DOHH2 (cell line): ENCODE measurements at regions not wholly inside any gene's neighbourhood (a gene's known extent, or its start where the extent isn't known, plus 50 kb on each side); places are given as distances from the start of the nearest gene placed in this dataset.

Experiments used
- H3F3A ChIP-seq: fragments of 200-600 bp; sonication (generic), shearing (Covaris generic); 2 replicates; pipeline ENCODE4 v1.6.0; 2016; ENCODE audit warnings: antibody characterized with exemption, mild to moderate bottlenecking; ENCODE audit not compliant: control insufficient read depth, insufficient read depth
- H3K27ac ChIP-seq: fragments of 200-600 bp; sonication (generic); 2 replicates; pipeline ENCODE4 v1.5.1; 2014; ENCODE audit warnings: low read depth, mild to moderate bottlenecking, low read length, moderate library complexity
- H3K27me3 ChIP-seq: fragments of 200-600 bp; sonication (generic); 2 replicates; pipeline ENCODE4 v1.6.1; 2014; ENCODE audit warnings: mild to moderate bottlenecking, low read length, mixed read lengths; ENCODE audit not compliant: control insufficient read depth
- H3K36me3 ChIP-seq: fragments of 200-600 bp; sonication (generic); 2 replicates; pipeline ENCODE4 v1.6.1; 2014; ENCODE audit warnings: mild to moderate bottlenecking, low read length, moderate library complexity, mixed read lengths; ENCODE audit not compliant: control insufficient read depth
- H3K4me1 ChIP-seq: fragments of 200-600 bp; sonication (generic); 2 replicates; pipeline ENCODE4 v1.6.1; 2014; ENCODE audit warnings: mild to moderate bottlenecking, low read length, mixed read lengths; ENCODE audit not compliant: control insufficient read depth
- H3K4me2 ChIP-seq: fragments of 200-600 bp; sonication (generic); 2 replicates; pipeline ENCODE4 v1.6.0; 2014; ENCODE audit warnings: mild to moderate bottlenecking, low read length, moderate library complexity
- H3K4me3 ChIP-seq: fragments of 200-600 bp; sonication (generic); 2 replicates; pipeline ENCODE4 v1.5.1; 2014; ENCODE audit warnings: mild to moderate bottlenecking, low read length, mixed read lengths
- H3K79me2 ChIP-seq: fragments of 200-600 bp; sonication (generic); 2 replicates; pipeline ENCODE4 v1.6.1; 2014; ENCODE audit warnings: mild to moderate bottlenecking, low read length, mixed read lengths; ENCODE audit not compliant: control insufficient read depth
- H3K9me2 ChIP-seq: fragments of 200-600 bp; sonication (generic); replicated peaks from 2 replicates; pipeline ENCODE4 v1.6.1; 2014; ENCODE audit warnings: mild to moderate bottlenecking, low read length, mixed read lengths; ENCODE audit not compliant: control insufficient read depth
- H3K9me3 ChIP-seq: fragments of 200-600 bp; sonication (generic); 2 replicates; pipeline ENCODE4 v1.6.1; 2014; ENCODE audit warnings: antibody characterized with exemption, low read length, mixed read lengths; ENCODE audit not compliant: control insufficient read depth, insufficient read depth
- H4K20me1 ChIP-seq: fragments of 200-600 bp; sonication (generic); 2 replicates; pipeline ENCODE4 v1.6.0; 2014; ENCODE audit warnings: low read depth, mild to moderate bottlenecking, antibody characterized with exemption, low read length, moderate library complexity; ENCODE audit not compliant: control insufficient read depth, insufficient read depth
- EZH2phosphoT487 ChIP-seq: fragments of 200-600 bp; sonication (generic); IDR thresholded peaks from 2 replicates; pipeline ENCODE4 v1.6.1; 2017; ENCODE audit warnings: borderline replicate concordance, mild to moderate bottlenecking, antibody characterized with exemption, low read length, moderate library complexity, mixed read lengths
- TF ChIP-seq, protein P1 (sequence below): fragments of 200-600 bp; sonication (generic); IDR thresholded peaks from one replicate; pipeline ENCODE4 v1.5.1; 2014; ENCODE audit warnings: antibody characterized with exemption, mild to moderate bottlenecking, low read depth, low read length; ENCODE audit not compliant: poor library complexity, severe bottlenecking

DNA sequence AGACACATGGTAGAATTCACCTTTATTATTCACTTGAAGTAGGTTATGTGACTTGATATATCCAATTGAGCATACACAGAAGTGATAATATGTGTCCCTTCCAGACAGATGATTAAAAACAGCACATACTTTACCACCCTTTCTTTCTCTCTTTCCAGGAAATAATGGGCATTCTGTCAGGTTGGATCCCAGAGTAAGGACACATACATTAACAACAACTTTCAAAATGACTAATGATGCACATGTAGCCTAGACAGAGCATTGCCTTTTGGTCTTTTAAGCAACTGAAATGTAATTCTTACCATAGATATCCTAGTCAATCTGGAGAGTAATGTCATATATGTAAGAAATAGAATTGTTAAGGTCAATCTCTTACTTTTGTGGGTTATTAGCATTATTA is 1748.7 kb downstream of the EFNA5 start:
- H3K27me3 ChIP-seq, result no peaks in the 10 kb centered on the region
- no peaks in the 10 kb centered on the region for H3K36me3 ChIP-seq
- no peaks in the 10 kb centered on the region for H3K9me2 ChIP-seq
- no peak overlapping the region for H3K4me2 ChIP-seq
- H3K9me3 ChIP-seq, result peaks cover 4% of the 10 kb centered on the region; the same call in 1 of the 2 replicates
- no peak overlapping the region for H3K4me3 ChIP-seq
- no peaks in the 10 kb centered on the region for H3K4me1 ChIP-seq
- no peak overlapping the region for H3K27ac ChIP-seq
- TF ChIP-seq, protein P1, sequence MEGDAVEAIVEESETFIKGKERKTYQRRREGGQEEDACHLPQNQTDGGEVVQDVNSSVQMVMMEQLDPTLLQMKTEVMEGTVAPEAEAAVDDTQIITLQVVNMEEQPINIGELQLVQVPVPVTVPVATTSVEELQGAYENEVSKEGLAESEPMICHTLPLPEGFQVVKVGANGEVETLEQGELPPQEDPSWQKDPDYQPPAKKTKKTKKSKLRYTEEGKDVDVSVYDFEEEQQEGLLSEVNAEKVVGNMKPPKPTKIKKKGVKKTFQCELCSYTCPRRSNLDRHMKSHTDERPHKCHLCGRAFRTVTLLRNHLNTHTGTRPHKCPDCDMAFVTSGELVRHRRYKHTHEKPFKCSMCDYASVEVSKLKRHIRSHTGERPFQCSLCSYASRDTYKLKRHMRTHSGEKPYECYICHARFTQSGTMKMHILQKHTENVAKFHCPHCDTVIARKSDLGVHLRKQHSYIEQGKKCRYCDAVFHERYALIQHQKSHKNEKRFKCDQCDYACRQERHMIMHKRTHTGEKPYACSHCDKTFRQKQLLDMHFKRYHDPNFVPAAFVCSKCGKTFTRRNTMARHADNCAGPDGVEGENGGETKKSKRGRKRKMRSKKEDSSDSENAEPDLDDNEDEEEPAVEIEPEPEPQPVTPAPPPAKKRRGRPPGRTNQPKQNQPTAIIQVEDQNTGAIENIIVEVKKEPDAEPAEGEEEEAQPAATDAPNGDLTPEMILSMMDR, result no peak
- TF ChIP-seq EZH2phosphoT487, result no peak
- no peaks in the 10 kb centered on the region for H3F3A ChIP-seq
- H3K79me2 ChIP-seq, result no peaks in the 10 kb centered on the region
- no peaks in the 10 kb centered on the region for H4K20me1 ChIP-seq

- no peaks in the 10 kb centered on the region for H3K4me1 ChIP-seq
- no peaks in the 10 kb centered on the region for H3K27me3 ChIP-seq
- no peak overlapping the region for H3K27ac ChIP-seq
- H4K20me1 ChIP-seq, result no peaks in the 10 kb centered on the region
- H3K9me2 ChIP-seq, result 0 out of 2 replicates have a peak, but pooled peaks cover 2% of the 10 kb centered on the region
- H3K9me3 ChIP-seq, result peaks cover 4% of the 10 kb centered on the region; the same call in 1 of the 2 replicates
- H3K4me3 ChIP-seq, result no peak overlapping the region
- TF ChIP-seq EZH2phosphoT487, result no peak
- TF ChIP-seq, protein P1, result no peak
- no peaks in the 10 kb centered on the region for H3K36me3 ChIP-seq
- no peaks in the 10 kb centered on the region for H3F3A ChIP-seq
- H3K79me2 ChIP-seq, result no peaks in the 10 kb centered on the region
- H3K4me2 ChIP-seq, result no peak overlapping the region
Observed at GRCh38 chr5:105917189-105917588, 1753.5 kb downstream of the EFNA5 start.

DNA sequence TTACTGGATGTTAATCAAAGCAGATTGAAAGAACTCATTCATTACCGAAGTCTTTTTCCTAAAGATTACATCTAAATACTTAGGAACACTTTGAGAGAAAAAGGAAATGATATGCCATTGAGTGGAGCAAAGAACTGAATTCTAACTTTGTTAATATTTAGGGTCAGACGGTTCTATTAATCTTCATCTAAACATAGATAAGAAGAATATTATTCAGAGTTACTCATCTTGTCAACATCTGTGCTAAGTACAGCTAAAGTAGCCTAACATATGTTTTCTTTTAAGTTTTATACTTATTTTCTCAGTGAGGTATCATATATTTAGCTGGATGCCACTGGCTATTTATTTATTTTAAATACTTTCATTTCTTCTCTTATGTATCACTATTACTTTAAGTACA is 1763.7 kb downstream of the EFNA5 start:
- no peak overlapping the region for H3K27ac ChIP-seq
- H3K79me2 ChIP-seq, result no peaks in the 10 kb centered on the region
- no peak for TF ChIP-seq EZH2phosphoT487
- TF ChIP-seq, protein P1, result no peak
- H3K36me3 ChIP-seq, result no peaks in the 10 kb centered on the region
- no peaks in the 10 kb centered on the region; the same call in 1 of the 2 replicates for H3K9me2 ChIP-seq
- H3K4me2 ChIP-seq, result no peak overlapping the region
- no peak overlapping the region for H3K4me3 ChIP-seq
- H3F3A ChIP-seq, result no peaks in the 10 kb centered on the region
- H3K27me3 ChIP-seq, result no peaks in the 10 kb centered on the region
- H3K9me3 ChIP-seq, result no peaks in the 10 kb centered on the region
- no peaks in the 10 kb centered on the region for H3K4me1 ChIP-seq
- no peaks in the 10 kb centered on the region for H4K20me1 ChIP-seq

- TF ChIP-seq, protein P1, result no peak
- TF ChIP-seq EZH2phosphoT487, result no peak
Observed at GRCh38 chr5:105905392-105905791, 1765.3 kb downstream of the EFNA5 start.

More at GRCh38 chr5:105905392-105905791, 1765.3 kb downstream of the EFNA5 start:
- H3K79me2 ChIP-seq, result no peaks in the 10 kb centered on the region
- H3K27me3 ChIP-seq, result no peaks in the 10 kb centered on the region
- no peak overlapping the region for H3K27ac ChIP-seq
- H3K36me3 ChIP-seq, result no peaks in the 10 kb centered on the region
- no peaks in the 10 kb centered on the region; the same call in 1 of the 2 replicates for H3K9me2 ChIP-seq
- H4K20me1 ChIP-seq, result no peaks in the 10 kb centered on the region
- H3F3A ChIP-seq, result no peaks in the 10 kb centered on the region
- no peaks in the 10 kb centered on the region for H3K9me3 ChIP-seq
- no peaks in the 10 kb centered on the region for H3K4me1 ChIP-seq
- H3K4me3 ChIP-seq, result no peak overlapping the region
- H3K4me2 ChIP-seq, result no peak overlapping the region
